ENCODE measurements at regions not wholly inside any gene's neighbourhood (a gene's known extent, or its start where the extent isn't known, plus 50 kb on each side); places are given as distances from the start of the nearest gene placed in this dataset.

- TF ChIP-seq CTCF (IDR thresholded peaks at IDR 0.05) (no peak), EZH2phosphoT487 (IDR thresholded peaks at IDR 0.05) (no peak), EZH2 (IDR thresholded peaks at IDR 0.05) (no peak)
Measured at GRCh38 chr1:239812580-239812979, 279.1 kb upstream of the FMN2 start.
